ENCODE measurements at regions not wholly inside any gene's neighbourhood (a gene's known extent, or its start where the extent isn't known, plus 50 kb on each side); places are given as distances from the start of the nearest gene placed in this dataset.

GRCh38 chr6:163718537-163718936 is 304.0 kb downstream of the QKI start:
- TF ChIP-seq, protein P1, sequence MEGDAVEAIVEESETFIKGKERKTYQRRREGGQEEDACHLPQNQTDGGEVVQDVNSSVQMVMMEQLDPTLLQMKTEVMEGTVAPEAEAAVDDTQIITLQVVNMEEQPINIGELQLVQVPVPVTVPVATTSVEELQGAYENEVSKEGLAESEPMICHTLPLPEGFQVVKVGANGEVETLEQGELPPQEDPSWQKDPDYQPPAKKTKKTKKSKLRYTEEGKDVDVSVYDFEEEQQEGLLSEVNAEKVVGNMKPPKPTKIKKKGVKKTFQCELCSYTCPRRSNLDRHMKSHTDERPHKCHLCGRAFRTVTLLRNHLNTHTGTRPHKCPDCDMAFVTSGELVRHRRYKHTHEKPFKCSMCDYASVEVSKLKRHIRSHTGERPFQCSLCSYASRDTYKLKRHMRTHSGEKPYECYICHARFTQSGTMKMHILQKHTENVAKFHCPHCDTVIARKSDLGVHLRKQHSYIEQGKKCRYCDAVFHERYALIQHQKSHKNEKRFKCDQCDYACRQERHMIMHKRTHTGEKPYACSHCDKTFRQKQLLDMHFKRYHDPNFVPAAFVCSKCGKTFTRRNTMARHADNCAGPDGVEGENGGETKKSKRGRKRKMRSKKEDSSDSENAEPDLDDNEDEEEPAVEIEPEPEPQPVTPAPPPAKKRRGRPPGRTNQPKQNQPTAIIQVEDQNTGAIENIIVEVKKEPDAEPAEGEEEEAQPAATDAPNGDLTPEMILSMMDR (IDR thresholded peaks at IDR 0.05; ENCODE audit: insufficient read depth, low read length, poor library complexity, severe bottlenecking), result no peak
- no peak for DNase-seq (ENCODE audit: extremely low read depth, insufficient read length)
- Histone ChIP-seq H3K27me3 (replicated peaks; ENCODE audit: control insufficient read depth, insufficient read depth, low read length) (no peaks in the 10 kb centered on the region), H3K4me3 (replicated peaks; ENCODE audit: low read depth, low read length) (no peak overlapping the region), H3K36me3 (ENCODE audit: control insufficient read depth, insufficient read depth, low read length) (no peaks in the 10 kb centered on the region)

GRCh38 chr6:163717106-163717764 is 302.7 kb downstream of the QKI start:
- no peak for DNase-seq (ENCODE audit: extremely low read depth, insufficient read length)
- Histone ChIP-seq H3K27me3 (replicated peaks; ENCODE audit: control insufficient read depth, insufficient read depth, low read length) (no peaks in the 10 kb centered on the region), H3K4me3 (replicated peaks; ENCODE audit: low read depth, low read length) (no peak overlapping the region), H3K36me3 (ENCODE audit: control insufficient read depth, insufficient read depth, low read length) (no peaks in the 10 kb centered on the region)
- TF ChIP-seq, protein P1 (IDR thresholded peaks at IDR 0.05; ENCODE audit: insufficient read depth, low read length, poor library complexity, severe bottlenecking), result no peak

- H3K36me3 ChIP-seq (ENCODE audit: control insufficient read depth, insufficient read depth, low read length), result no peaks in the 10 kb centered on the region
- no peaks in the 10 kb centered on the region for H3K27me3 ChIP-seq (replicated peaks; ENCODE audit: control insufficient read depth, insufficient read depth, low read length)
- TF ChIP-seq, protein P1 (IDR thresholded peaks at IDR 0.05; ENCODE audit: insufficient read depth, low read length, poor library complexity, severe bottlenecking), result no peak
- no peak for DNase-seq (ENCODE audit: extremely low read depth, insufficient read length)
- H3K4me3 ChIP-seq (replicated peaks; ENCODE audit: low read depth, low read length), result no peak overlapping the region
Measured at GRCh38 chr6:163716690-163717089, 302.2 kb downstream of the QKI start.

GRCh38 chr6:163715846-163716245 is 301.3 kb downstream of the QKI start:
- no peak for DNase-seq (ENCODE audit: extremely low read depth, insufficient read length)
- TF ChIP-seq, protein P1 (IDR thresholded peaks at IDR 0.05; ENCODE audit: insufficient read depth, low read length, poor library complexity, severe bottlenecking), result no peak
- Histone ChIP-seq H3K27me3 (replicated peaks; ENCODE audit: control insufficient read depth, insufficient read depth, low read length) (no peaks in the 10 kb centered on the region), H3K4me3 (replicated peaks; ENCODE audit: low read depth, low read length) (no peak overlapping the region), H3K36me3 (ENCODE audit: control insufficient read depth, insufficient read depth, low read length) (no peaks in the 10 kb centered on the region)

- TF ChIP-seq, protein P1 (IDR thresholded peaks at IDR 0.05; ENCODE audit: insufficient read depth, low read length, poor library complexity, severe bottlenecking), result no peak
Measured at GRCh38 chr6:163714179-163714578, 299.7 kb downstream of the QKI start.

GRCh38 chr6:163712981-163713380 is 298.5 kb downstream of the QKI start:
- Histone ChIP-seq H3K27me3 (replicated peaks; ENCODE audit: control insufficient read depth, insufficient read depth, low read length) (no peaks in the 10 kb centered on the region), H3K36me3 (ENCODE audit: control insufficient read depth, insufficient read depth, low read length) (no peaks in the 10 kb centered on the region), H3K4me3 (replicated peaks; ENCODE audit: low read depth, low read length) (no peak overlapping the region)
- TF ChIP-seq, protein P1 (IDR thresholded peaks at IDR 0.05; ENCODE audit: insufficient read depth, low read length, poor library complexity, severe bottlenecking), result no peak
- no peak for DNase-seq (ENCODE audit: extremely low read depth, insufficient read length)

More at GRCh38 chr6:163714179-163714578, 299.7 kb downstream of the QKI start:
- Histone ChIP-seq H3K4me3 (replicated peaks; ENCODE audit: low read depth, low read length) (no peak overlapping the region), H3K27me3 (replicated peaks; ENCODE audit: control insufficient read depth, insufficient read depth, low read length) (no peaks in the 10 kb centered on the region), H3K36me3 (ENCODE audit: control insufficient read depth, insufficient read depth, low read length) (no peaks in the 10 kb centered on the region)
- no peak for DNase-seq (ENCODE audit: extremely low read depth, insufficient read length)

Measured in GM06990 (cell line).